22Rv1 (cell line): ENCODE measurements at regions not wholly inside any gene's neighbourhood (a gene's known extent, or its start where the extent isn't known, plus 50 kb on each side); places are given as distances from the start of the nearest gene placed in this dataset.

Experiments
- H3K27ac ChIP-seq: fragments of 450-650 bp; 2 replicates; pipeline ENCODE4 v1.5.1; 2017
- CTCF ChIP-seq: fragments of 450-650 bp; IDR thresholded peaks from 2 replicates; pipeline ENCODE4 v1.5.1; 2017; ENCODE audit warnings: mild to moderate bottlenecking
- ZFX ChIP-seq: fragments of 450-650 bp; IDR thresholded peaks from 2 replicates; pipeline ENCODE4 v1.6.1; 2017; ENCODE audit warnings: antibody characterized with exemption, borderline replicate concordance

GRCh38 chr5:36355516-36355915, 53.8 kb upstream of the RANBP3L start:
- no peak for TF ChIP-seq ZFX
- TF ChIP-seq CTCF = no peak
- H3K27ac ChIP-seq = no peak overlapping the region

GRCh38 chr5:36356915-36357314, 55.2 kb upstream of the RANBP3L start:
- TF ChIP-seq ZFX (no peak), CTCF (no peak)

GRCh38 chr5:36357391-36357975, 55.8 kb upstream of the RANBP3L start:
- no peak for TF ChIP-seq ZFX
- H3K27ac ChIP-seq = no peak overlapping the region

More at GRCh38 chr5:36356915-36357314, 55.2 kb upstream of the RANBP3L start:
- H3K27ac ChIP-seq = no peak overlapping the region

GRCh38 chr5:36359267-36359666, 57.6 kb upstream of the RANBP3L start:
- H3K27ac ChIP-seq = no peak overlapping the region
- no peak for TF ChIP-seq CTCF
- TF ChIP-seq ZFX = no peak

GRCh38 chr5:36360307-36360706, 58.6 kb upstream of the RANBP3L start:
- H3K27ac ChIP-seq = no peak overlapping the region
- TF ChIP-seq CTCF = no peak
- TF ChIP-seq ZFX = no peak

GRCh38 chr5:36363101-36363500, 61.4 kb upstream of the RANBP3L start:
- TF ChIP-seq CTCF = no peak
- no peak for TF ChIP-seq ZFX
- H3K27ac ChIP-seq = no peak overlapping the region

- no peak for TF ChIP-seq ZFX
- no peak for TF ChIP-seq CTCF
- no peak overlapping the region for H3K27ac ChIP-seq
These were observed 62.0 kb upstream of the RANBP3L start for GRCh38 chr5:36363744-36364143.

GRCh38 chr5:36364473-36364872, 62.8 kb upstream of the RANBP3L start:
- no peak overlapping the region for H3K27ac ChIP-seq
- TF ChIP-seq CTCF = no peak
- no peak for TF ChIP-seq ZFX
